Gastroesophageal sphincter (tissue), 3 donors: ENCODE measurements at regions not wholly inside any gene's neighbourhood (a gene's known extent, or its start where the extent isn't known, plus 50 kb on each side); places are given as distances from the start of the nearest gene placed in this dataset.
A peak's percentile ranks its signal among the peaks of the same experiment; 100 is the strongest.

Source experiments
- EP300 ChIP-seq: sonication (generic); formaldehyde crosslinking; IDR thresholded peaks from one replicate; pipeline ENCODE4 v1.6.1; 2017; ENCODE audit warnings: antibody characterized with exemption, mild to moderate bottlenecking
- POLR2A ChIP-seq, 2 donors: fragments of 450-650 bp; IDR thresholded peaks; one replicate each; pipeline ENCODE4 v1.6.1; 2017; ENCODE audit warnings: antibody characterized with exemption in 2 of 2, mild to moderate bottlenecking in 2 of 2, moderate library complexity in 1 of 2
- POLR2AphosphoS5 ChIP-seq: sonication (generic); formaldehyde crosslinking; IDR thresholded peaks from one replicate; pipeline ENCODE4 v1.6.1; 2017; ENCODE audit warnings: antibody characterized with exemption
- TF ChIP-seq, protein P1 (sequence below), 4 experiments: fragments of 200-600 bp in 2 of 4; fragments of 450-650 bp in 2 of 4; sonication (generic) in 1 of 4; IDR thresholded peaks; one replicate each; pipeline ENCODE4 v1.5.1; 2017 to 2019; ENCODE audit warnings: antibody characterized with exemption in 4 of 4, mild to moderate bottlenecking in 2 of 4, moderate library complexity in 2 of 4

DNA sequence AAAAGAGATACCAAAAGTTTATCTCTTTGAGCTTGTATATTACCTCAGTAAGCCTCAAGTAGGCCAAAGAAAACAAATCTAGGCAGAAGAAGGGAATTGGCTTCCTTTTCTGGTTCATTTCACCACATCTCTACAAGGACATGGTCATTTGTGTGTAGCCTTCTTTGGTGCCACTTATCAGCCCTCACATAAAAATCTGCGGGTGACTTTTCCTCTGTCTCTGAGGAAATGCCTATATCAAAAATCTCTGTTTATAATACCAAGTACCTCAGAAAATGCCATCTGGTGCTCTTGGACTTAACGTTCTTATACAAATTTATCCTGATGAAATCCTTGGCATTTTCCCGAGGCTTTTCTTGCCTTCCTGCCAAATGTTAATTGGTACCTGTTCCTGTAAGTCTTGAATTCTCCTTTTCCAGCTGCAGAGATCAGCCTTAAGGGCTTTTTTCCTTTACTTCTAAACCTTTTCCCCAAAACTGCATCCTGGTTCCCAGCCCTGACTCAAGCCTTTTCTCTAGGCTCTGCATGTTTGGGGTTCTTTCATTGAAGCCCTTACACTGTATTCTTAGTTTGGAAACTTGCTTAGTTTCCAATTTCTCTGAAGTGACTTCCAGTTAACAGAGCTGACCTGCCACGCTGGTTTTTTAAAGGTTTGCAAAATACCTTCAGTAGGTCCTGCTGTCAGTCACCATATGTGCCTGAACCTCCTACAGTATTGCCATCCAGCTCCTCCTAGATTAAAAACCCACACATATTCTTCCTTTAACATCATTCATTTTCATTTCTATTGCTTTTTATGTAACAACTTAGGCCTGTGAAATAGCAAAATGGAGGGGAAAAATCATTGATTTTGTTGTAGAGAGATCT is 191.2 kb upstream of the PREP start:
- TF ChIP-seq POLR2A (IDR thresholded peaks at IDR 0.05) (no peak), POLR2AphosphoS5 (peak; percentile 64), EP300 (no peak)
- TF ChIP-seq, protein P1, sequence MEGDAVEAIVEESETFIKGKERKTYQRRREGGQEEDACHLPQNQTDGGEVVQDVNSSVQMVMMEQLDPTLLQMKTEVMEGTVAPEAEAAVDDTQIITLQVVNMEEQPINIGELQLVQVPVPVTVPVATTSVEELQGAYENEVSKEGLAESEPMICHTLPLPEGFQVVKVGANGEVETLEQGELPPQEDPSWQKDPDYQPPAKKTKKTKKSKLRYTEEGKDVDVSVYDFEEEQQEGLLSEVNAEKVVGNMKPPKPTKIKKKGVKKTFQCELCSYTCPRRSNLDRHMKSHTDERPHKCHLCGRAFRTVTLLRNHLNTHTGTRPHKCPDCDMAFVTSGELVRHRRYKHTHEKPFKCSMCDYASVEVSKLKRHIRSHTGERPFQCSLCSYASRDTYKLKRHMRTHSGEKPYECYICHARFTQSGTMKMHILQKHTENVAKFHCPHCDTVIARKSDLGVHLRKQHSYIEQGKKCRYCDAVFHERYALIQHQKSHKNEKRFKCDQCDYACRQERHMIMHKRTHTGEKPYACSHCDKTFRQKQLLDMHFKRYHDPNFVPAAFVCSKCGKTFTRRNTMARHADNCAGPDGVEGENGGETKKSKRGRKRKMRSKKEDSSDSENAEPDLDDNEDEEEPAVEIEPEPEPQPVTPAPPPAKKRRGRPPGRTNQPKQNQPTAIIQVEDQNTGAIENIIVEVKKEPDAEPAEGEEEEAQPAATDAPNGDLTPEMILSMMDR (IDR thresholded peaks at IDR 0.05) = no peak
